ENCODE measurements at regions not wholly inside any gene's neighbourhood (a gene's known extent, or its start where the extent isn't known, plus 50 kb on each side); places are given as distances from the start of the nearest gene placed in this dataset.
"Not testable (repeated sequence)": the region's sequence is repeated elsewhere in the genome, so short reads cannot be mapped to it uniquely, and the experiment has no call there.

DNA sequence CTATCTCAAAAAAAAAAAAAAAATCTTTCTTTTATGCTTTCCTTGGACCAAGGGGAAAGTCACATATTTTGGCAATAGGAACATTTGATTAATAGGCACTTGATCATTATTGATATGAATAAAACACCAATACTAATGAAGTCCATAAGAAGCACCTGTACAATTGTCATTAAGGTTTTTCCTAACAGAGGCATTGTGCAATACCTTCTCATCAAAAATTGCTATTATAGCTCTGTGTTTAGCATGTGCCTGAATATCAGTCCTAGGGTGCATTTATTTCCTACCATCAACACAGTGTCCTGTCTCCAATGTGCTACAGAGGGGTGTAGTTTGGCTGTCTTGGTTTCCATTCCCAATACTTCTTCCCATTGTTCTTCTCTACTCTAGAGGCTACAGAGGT, 483.8 kb upstream of the SPRED2 start:
- Histone ChIP-seq H3K9me3 (no peaks in the 10 kb centered on the region), H3K36me3 (no peaks in the 10 kb centered on the region), H3K27me3 (no peaks in the 10 kb centered on the region), H3K4me3 (no peak overlapping the region)
- DNase-seq, result no peak

DNA sequence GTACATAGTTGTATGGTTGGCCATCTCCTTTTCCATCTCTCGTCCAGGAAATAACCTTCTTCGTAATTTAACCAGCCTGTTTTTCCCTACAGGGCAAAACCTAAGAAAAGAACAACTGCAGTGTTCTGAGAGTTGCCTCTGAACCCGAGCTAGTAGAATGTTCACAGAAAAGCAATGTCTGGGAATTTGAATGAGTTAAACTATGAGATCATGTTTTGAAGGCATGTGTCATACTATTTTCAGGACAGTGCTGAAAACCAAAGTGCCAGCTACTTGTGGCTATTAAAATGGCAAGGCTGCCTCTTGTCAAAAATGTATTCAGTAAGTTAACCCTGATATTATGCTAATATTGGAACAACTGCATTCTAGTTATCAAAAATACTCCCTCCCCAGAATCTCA, 482.9 kb upstream of the SPRED2 start:
- Histone ChIP-seq H3K36me3 (no peaks in the 10 kb centered on the region), H3K27me3 (no peaks in the 10 kb centered on the region), H3K4me3 (no peak overlapping the region), H3K9me3 (no peaks in the 10 kb centered on the region)
- no peak for DNase-seq

DNA sequence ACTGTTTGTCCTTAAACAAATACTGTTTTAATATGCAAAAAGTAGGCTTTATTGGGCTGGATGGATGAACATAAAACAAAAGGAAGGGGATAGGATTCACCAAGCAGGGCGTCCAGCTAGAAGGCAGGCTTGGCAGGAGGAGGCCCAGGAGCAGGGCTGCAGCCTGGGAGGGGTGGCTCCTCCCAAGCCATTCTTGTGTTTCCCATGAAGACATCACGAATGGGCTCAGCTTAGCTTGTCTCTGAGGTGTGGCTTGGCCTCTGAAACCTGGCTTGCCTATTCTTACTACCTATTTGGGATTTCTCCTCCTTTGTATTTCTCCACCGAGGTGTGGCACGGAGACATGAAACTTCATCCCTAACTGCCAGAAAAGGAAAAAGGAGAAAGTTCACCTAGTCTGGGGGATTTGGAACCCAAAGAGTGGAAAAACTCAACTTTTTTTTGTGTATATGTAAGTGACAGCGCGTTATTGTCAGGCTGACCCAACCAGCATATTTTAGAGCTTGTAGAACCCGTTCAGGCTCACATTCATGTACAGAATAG, 481.9 kb upstream of the SPRED2 start:
- no peak for DNase-seq
- Histone ChIP-seq H3K9me3 (no peaks in the 10 kb centered on the region), H3K27me3 (no peaks in the 10 kb centered on the region), H3K36me3 (no peaks in the 10 kb centered on the region), H3K4me3 (no peak overlapping the region)

DNA sequence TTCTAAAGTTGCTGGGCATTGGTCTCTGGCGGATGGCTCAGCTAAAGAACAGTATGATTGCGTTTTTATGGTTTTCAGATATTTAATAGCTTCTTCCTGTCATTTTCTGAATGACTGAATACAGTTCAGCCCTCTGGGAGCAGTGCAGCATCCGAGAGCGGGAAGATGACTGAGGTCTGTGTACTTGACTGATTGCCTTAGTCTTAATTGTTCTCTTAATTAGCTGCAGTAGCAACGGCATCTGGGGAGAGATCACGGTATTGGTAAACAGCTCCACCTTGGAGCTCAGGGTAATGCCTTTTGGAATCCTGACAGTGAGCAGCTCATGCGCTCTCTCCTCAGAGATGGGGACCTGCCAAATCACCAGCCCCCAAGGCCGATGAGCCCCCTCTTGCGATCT, 481.4 kb upstream of the SPRED2 start:
- H3K36me3 ChIP-seq, result no peaks in the 10 kb centered on the region
- H3K27me3 ChIP-seq, result no peaks in the 10 kb centered on the region
- no peak for DNase-seq
- H3K4me3 ChIP-seq, result no peak overlapping the region
- H3K9me3 ChIP-seq, result no peaks in the 10 kb centered on the region

DNA sequence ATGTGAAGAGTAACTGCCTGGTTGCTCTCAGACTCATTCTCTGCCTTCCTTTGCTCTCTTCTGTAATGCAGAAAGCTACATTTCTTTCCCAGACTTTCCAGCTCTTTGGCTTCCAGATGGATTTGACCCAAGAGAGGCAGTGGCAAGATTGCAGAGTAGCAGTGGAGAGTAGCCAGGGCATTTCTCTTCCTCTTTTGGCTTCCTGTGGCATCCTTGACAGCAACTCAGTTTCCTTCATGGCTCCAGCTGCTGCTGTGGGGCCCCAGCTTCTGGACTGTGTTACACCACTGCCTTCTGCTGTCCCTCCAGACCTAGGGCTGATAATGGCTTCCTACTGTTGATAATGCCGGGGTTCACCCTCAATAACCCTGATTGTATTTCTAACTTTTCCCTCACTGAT, 469.4 kb upstream of the SPRED2 start:
- no peak for DNase-seq
- Histone ChIP-seq H3K9me3 (no peaks in the 10 kb centered on the region; the same call in 1 of the 2 replicates), H3K36me3 (no peaks in the 10 kb centered on the region), H3K4me3 (no peak overlapping the region), H3K27me3 (no peaks in the 10 kb centered on the region)

DNA sequence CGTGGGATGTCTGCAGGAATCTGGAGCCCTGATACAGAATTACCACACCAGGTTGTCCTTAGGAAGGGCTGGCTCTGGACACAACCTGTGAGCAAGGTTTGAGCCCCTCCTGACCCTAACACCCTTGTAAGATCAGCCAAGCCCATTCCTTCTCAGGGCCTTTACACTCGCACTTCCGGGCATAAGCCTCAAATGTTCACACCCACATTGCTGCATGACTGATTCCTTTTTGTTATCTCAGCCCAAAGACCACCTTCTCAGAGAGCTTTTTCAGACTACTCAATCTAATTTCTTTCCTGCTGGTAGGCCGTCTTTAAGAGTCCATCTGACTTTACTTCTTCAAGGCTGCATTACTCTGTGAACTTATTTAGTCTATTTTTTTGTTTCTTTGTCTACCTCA, 464.0 kb upstream of the SPRED2 start:
- Histone ChIP-seq H3K9me3 (no peaks in the 10 kb centered on the region), H3K36me3 (no peaks in the 10 kb centered on the region), H3K27me3 (no peaks in the 10 kb centered on the region), H3K4me3 (no peak overlapping the region)
- no peak for DNase-seq

DNA sequence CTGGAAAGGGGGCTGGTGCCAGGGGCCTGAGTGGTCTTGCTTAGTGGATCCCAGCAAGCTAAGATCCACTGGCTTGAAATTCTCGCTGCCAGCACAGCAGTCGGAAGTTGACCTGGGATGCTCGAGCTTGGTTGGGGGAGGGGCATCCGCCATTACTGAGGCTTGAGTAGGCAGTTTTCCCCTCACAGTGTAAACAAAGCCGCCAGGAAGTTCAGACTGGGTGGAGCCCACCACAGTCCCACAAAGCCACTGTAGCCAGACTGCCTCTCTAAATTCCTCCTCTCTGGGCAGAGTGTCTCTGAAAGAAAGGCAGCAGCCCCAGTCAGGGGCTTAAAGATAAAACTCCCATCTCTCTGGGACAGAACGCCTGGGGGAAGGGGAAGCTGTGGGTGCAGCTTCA, 457.7 kb upstream of the SPRED2 start:
- not testable (repeated sequence) for H3K4me3 ChIP-seq, H3K36me3 ChIP-seq, H3K9me3 ChIP-seq, DNase-seq, H3K27me3 ChIP-seq

DNA sequence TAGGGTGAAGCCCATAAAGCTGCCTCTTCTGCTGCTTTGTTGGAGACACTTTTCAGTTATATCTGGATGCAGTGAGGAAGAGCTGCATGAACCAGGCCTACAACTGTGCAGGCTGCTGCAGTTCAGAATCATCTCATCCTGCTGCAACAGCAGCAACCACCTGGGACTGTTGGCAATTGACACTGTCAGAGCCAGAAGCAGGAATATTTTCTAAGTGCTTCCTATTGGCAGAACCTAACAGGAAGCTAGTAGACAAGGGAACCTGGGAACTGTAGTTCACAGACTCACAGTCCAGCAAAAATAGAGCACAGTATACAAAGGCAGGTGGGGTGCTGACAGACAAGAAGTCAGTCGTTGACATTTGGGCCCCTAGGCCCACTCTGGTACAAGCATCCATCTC, 452.9 kb upstream of the SPRED2 start:
- DNase-seq, result no peak
- no peaks in the 10 kb centered on the region for H3K27me3 ChIP-seq
- no peak overlapping the region for H3K4me3 ChIP-seq
- no peaks in the 10 kb centered on the region for H3K9me3 ChIP-seq
- H3K36me3 ChIP-seq, result no peaks in the 10 kb centered on the region

DNA sequence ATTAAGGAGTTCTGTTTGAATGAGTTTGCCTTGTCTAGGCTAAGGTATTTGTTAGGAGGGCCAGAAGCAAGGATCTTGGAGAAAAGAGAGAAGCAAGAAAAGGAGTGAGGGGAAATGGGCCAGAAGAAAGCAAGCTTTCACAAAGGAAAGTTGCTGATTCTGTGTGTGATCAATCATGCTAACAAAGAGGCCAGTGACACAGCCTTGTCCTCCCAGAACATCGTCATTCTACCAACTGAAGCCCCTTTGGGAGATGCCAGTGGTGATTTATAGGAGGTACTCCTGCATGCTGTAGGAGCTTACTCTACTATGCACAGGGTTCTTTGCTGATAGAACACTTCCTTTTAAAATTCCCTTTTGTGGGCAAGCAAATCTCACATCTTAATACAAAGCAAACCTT, 449.2 kb upstream of the SPRED2 start:
- no peaks in the 10 kb centered on the region for H3K27me3 ChIP-seq
- H3K4me3 ChIP-seq, result no peak overlapping the region
- H3K9me3 ChIP-seq, result no peaks in the 10 kb centered on the region
- DNase-seq, result no peak
- no peaks in the 10 kb centered on the region for H3K36me3 ChIP-seq

DNA sequence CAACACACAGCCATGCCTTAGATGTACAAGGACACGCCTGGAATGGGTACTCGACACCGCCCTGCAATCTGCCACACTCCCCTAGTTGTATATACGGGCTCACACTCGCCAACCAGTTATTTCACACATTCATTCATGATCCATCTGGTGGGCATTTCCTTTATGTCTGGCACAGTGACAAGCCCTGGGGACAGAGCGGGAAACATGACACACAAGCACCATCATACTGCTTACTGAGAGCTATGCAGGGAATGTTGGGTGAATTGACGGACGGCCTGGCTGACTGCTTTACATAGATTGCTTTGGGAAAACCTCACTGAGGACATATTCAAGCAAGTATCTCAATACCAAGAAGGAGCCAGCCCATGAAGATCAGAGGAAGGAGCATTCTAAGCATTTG, 448.0 kb upstream of the SPRED2 start:
- Histone ChIP-seq H3K9me3 (no peaks in the 10 kb centered on the region), H3K4me3 (no peak overlapping the region), H3K27me3 (no peaks in the 10 kb centered on the region), H3K36me3 (no peaks in the 10 kb centered on the region)
- no peak for DNase-seq

DNA sequence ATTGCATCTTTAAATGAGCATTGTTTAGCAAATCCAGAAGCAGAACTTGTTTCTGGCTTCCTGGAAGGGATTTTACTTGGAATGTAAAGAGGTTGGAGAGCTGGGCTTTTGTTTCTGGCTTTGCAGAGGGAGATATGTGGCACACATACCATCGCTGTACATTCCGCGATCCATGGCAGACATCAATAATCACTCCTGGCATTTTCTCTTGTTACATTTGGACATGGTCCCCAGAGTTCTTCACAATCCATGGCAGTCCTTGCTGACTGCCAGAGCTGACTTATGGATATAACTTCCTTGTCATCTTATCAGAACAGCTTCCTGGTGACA, 445.6 kb upstream of the SPRED2 start:
- peak; percentile 37 for DNase-seq
- Histone ChIP-seq H3K36me3 (no peaks in the 10 kb centered on the region), H3K9me3 (no peaks in the 10 kb centered on the region), H3K4me3 (no peak overlapping the region), H3K27me3 (no peaks in the 10 kb centered on the region)

DNA sequence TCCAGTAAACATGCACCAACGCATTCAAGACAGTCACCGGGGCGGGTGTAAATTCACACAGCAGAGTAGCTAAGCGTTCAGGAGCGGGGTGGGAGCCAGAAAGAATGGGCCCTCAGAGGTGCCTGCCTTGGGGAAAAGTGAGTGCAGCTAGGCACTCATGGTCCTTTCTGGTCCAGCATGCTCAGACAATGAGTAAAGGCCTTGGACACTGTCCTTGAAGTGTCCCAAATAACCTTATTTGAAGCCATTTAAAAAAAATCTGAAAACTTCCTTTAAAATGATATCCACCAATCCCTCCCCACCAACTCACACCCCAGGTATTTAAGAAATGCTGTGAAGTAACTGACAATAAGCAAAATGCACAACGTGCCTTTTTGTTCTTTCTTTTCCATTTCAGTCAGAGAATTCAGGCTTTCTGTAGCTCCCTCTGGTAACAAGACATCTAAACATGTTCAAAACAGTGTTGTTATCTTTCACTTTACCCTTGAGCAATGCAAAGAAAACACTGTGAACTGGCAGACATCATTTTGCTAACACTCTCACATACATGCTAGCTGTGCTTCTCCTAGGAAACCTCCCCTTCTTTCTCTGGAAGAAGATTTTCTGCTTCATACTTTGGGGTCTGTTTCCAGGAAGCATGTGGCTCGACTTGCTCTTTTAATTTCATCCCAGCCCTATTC, 445.1 kb upstream of the SPRED2 start:
- Histone ChIP-seq H3K36me3 (no peaks in the 10 kb centered on the region), H3K27me3 (no peaks in the 10 kb centered on the region), H3K4me3 (no peak overlapping the region), H3K9me3 (no peaks in the 10 kb centered on the region)
- DNase-seq, result peak; percentile 41

DNA sequence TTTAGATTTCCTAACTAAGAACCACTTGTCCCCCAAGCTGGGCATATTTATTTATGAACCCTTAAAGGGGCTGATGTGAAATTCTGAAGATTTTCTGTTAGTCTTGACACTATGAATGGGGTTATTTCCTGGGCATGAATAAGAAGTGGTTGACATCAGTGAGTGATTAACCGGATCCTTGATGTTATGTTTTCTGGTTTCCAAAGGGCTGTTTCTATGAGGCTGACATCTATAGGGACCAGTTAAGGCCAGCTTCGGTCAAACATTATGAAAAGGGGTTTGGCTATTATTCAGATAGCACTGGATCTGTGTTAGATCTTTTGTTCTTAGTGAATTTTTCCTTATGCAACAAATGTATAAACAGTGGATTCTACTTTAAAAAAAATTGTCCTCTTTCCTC, 443.7 kb upstream of the SPRED2 start:
- Histone ChIP-seq H3K27me3 (no peaks in the 10 kb centered on the region), H3K36me3 (no peaks in the 10 kb centered on the region), H3K4me3 (no peak overlapping the region), H3K9me3 (no peaks in the 10 kb centered on the region)
- DNase-seq, result no peak

DNA sequence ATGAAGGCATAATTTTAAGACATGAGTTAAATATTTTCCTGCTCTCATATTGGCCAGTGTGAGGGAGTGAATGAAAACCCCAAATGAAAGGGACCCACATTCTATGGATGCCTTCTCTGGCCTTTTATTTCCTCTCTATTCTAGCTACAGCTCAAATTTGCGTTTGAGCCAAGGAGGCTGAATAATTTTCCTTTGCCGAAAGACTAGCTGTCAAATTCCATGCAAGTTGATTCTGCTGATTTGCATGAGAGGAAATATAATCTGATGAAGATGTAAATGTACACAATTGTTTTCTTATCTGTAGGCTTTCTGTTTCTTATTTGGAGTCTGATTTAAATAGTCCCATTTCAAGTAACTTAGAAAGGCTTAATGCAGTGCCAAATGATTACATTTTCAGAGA, 438.4 kb upstream of the SPRED2 start:
- DNase-seq, result no peak
- Histone ChIP-seq H3K4me3 (no peak overlapping the region), H3K27me3 (no peaks in the 10 kb centered on the region), H3K9me3 (no peaks in the 10 kb centered on the region), H3K36me3 (no peaks in the 10 kb centered on the region)

DNA sequence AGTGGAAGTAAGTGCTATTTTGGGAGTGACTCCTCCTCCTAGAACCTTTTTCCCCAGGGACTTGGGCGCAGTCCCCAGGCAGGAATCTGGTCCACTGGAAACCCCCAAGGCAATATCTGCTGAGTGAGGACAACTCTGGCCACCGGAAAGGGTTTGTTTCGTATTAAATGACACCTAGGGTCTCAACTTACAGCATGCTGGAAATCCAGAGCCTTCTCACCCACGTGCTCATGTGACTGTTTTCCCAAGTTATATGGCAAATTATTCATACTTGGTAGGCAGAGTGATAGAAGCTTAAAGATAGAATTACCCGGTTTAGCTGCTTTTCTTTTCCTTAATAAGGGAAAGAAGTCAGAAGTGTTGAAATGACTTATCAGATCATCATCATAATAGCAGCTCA, 436.9 kb upstream of the SPRED2 start:
- DNase-seq, result no peak
- no peaks in the 10 kb centered on the region for H3K27me3 ChIP-seq
- H3K4me3 ChIP-seq, result no peak overlapping the region
- no peaks in the 10 kb centered on the region for H3K9me3 ChIP-seq
- no peaks in the 10 kb centered on the region for H3K36me3 ChIP-seq

DNA sequence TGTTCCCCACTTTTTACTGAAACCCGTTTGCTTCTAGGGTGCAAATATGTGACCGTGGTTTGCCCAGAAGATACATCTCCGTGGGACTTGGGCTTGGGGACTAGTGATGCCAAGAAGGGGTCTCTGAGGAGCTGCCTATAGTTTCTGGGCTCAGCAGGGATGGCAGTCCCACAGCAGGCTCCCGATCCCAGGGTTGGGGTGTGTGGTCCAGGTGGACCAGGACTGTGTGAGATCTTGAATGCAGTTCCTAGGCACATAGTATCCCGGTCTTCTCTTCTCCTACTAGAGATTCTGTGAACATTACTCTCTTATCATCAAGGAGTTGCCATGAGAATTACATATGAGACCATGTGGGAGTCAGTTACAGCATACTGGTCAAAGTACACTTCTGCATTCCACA, 435.8 kb upstream of the SPRED2 start:
- no peak for DNase-seq
- H3K27me3 ChIP-seq, result no peaks in the 10 kb centered on the region
- no peaks in the 10 kb centered on the region for H3K9me3 ChIP-seq

DNA sequence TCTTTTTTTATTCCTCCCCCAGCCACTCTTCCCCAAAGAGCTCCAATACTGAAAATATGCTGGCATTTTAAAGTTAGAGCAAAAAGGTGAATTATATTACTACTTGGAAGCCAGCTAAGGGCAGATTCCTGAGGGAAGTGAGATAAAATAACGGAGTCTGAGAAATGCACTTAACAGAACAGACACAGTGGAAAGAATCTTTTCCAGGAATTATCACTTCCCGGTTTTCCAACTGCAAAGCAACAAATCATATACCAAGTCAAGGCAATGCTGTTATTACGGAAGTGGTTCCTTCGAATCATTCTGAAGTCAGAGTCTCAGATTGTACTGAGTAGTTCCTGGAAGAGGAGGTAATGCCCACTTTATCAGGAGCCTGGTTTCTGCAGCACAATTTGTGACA, 435.0 kb upstream of the SPRED2 start:
- no peak for DNase-seq
- no peaks in the 10 kb centered on the region for H3K9me3 ChIP-seq
- no peaks in the 10 kb centered on the region for H3K27me3 ChIP-seq
- H3K36me3 ChIP-seq, result no peaks in the 10 kb centered on the region
- no peak overlapping the region for H3K4me3 ChIP-seq

More for the DNA sequence above, 435.8 kb upstream of the SPRED2 start:
- Histone ChIP-seq H3K36me3 (no peaks in the 10 kb centered on the region), H3K4me3 (no peak overlapping the region)

DNA sequence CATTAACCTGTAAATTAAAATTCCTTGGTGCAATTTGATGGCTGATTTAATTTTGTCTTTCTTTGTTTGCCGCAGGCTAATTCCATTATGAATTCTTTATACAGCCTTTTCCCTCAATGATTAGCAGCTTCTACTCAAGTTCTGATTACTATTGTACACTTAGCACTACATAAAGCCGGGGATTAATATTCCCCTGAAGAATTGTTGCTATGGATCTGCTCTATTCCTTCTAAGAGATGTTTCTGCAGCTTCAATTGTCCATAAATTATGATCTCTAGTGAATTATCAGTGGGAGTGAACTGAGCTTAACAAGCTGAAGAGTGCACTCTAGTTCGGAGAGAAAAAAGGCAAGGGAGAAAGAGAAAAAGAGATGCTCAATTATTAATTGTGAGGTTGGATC, 433.7 kb upstream of the SPRED2 start:
- no peaks in the 10 kb centered on the region for H3K9me3 ChIP-seq
- no peak for DNase-seq
- no peaks in the 10 kb centered on the region for H3K36me3 ChIP-seq
- H3K4me3 ChIP-seq, result no peak overlapping the region
- no peaks in the 10 kb centered on the region for H3K27me3 ChIP-seq

DNA sequence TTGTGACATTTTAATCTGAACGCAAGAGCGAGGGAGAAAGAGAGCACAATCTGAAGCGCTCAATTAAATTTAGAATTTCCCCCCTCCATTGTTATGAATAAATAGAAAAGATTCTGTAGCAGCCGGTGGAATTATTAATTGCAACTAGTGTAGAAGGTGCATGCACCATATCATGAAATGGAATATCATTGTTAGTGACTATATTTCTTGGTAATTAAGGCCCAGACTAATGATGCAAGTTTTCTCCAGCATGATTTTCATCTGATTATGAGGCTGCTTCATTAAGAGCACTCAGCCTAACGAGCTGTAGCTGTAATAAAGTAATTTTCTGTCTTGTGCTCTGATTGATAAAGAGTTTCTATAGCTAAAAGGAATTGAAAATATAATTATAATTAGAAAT, 432.2 kb upstream of the SPRED2 start:
- H3K9me3 ChIP-seq, result no peaks in the 10 kb centered on the region
- no peaks in the 10 kb centered on the region for H3K27me3 ChIP-seq
- no peak for DNase-seq
- H3K4me3 ChIP-seq, result no peak overlapping the region
- H3K36me3 ChIP-seq, result no peaks in the 10 kb centered on the region
